HEK293 (cell line): ENCODE measurements at regions not wholly inside any gene's neighbourhood (a gene's known extent, or its start where the extent isn't known, plus 50 kb on each side); places are given as distances from the start of the nearest gene placed in this dataset.

Experiments
- BCL11A ChIP-seq: fragments of 450-650 bp; formaldehyde crosslinking; IDR thresholded peaks from 2 replicates; pipeline ENCODE4 v1.5.1; 2016; ENCODE audit warnings: low read depth, missing biosample characterization, missing genetic modification characterization
- CTCF ChIP-seq: fragments of 450-650 bp; formaldehyde crosslinking; IDR thresholded peaks from 2 replicates; pipeline ENCODE4 v1.5.1; 2016; ENCODE audit warnings: missing biosample characterization, missing genetic modification characterization
- GLIS1 ChIP-seq: fragments of 450-650 bp; formaldehyde crosslinking; IDR thresholded peaks from 2 replicates; pipeline ENCODE4 v1.5.1; 2016; ENCODE audit warnings: missing biosample characterization, missing genetic modification characterization
- PRDM6 ChIP-seq: fragments of 450-650 bp; formaldehyde crosslinking; IDR thresholded peaks from 2 replicates; pipeline ENCODE4 v1.5.1; 2017; ENCODE audit warnings: missing biosample characterization, missing genetic modification characterization
- REST ChIP-seq: fragments of 450-650 bp; formaldehyde crosslinking; IDR thresholded peaks from 2 replicates; pipeline ENCODE4 v1.5.1; 2016; ENCODE audit warnings: missing biosample characterization, missing genetic modification characterization
- SALL2 ChIP-seq: fragments of 450-650 bp; formaldehyde crosslinking; IDR thresholded peaks from 2 replicates; pipeline ENCODE4 v1.5.0; 2017; ENCODE audit warnings: missing biosample characterization, mild to moderate bottlenecking, missing genetic modification characterization, borderline replicate concordance
- TCF7L2 ChIP-seq: IDR thresholded peaks from 2 replicates; pipeline ENCODE4 v1.6.1; 2011; ENCODE audit warnings: low read depth, mild to moderate bottlenecking, inconsistent platforms, low read length, moderate library complexity, borderline replicate concordance
- TSHZ1 ChIP-seq: fragments of 450-650 bp; formaldehyde crosslinking; IDR thresholded peaks from 2 replicates; pipeline ENCODE4 v1.5.1; 2016; ENCODE audit warnings: missing biosample characterization, missing genetic modification characterization, borderline replicate concordance
- ZBTB6 ChIP-seq: fragments of 450-650 bp; formaldehyde crosslinking; IDR thresholded peaks from 2 replicates; pipeline ENCODE4 v1.5.1; 2017; ENCODE audit warnings: missing biosample characterization, missing genetic modification characterization
- ZNF121 ChIP-seq: fragments of 450-650 bp; formaldehyde crosslinking; IDR thresholded peaks from 2 replicates; pipeline ENCODE4 v1.5.1; 2016; ENCODE audit warnings: missing biosample characterization, missing genetic modification characterization
- ZNF175 ChIP-seq: fragments of 450-650 bp; formaldehyde crosslinking; IDR thresholded peaks from 2 replicates; pipeline ENCODE4 v1.5.1; 2016; ENCODE audit warnings: missing biosample characterization, missing genetic modification characterization
- ZNF280C ChIP-seq: fragments of 450-650 bp; formaldehyde crosslinking; IDR thresholded peaks from 2 replicates; pipeline ENCODE4 v1.5.1; 2016; ENCODE audit warnings: missing biosample characterization, missing genetic modification characterization
- ZNF311 ChIP-seq: fragments of 450-650 bp; formaldehyde crosslinking; IDR thresholded peaks from 2 replicates; pipeline ENCODE4 v1.5.1; 2017; ENCODE audit warnings: missing biosample characterization, missing genetic modification characterization, borderline replicate concordance
- ZNF544 ChIP-seq: fragments of 450-650 bp; formaldehyde crosslinking; IDR thresholded peaks from 2 replicates; pipeline ENCODE4 v1.5.0; 2017; ENCODE audit warnings: missing biosample characterization, missing genetic modification characterization

GRCh38 chrX:857376-857775, 226.8 kb downstream of the SHOX start:
- TF ChIP-seq ZNF544 (tag by site-specific recombination) (no peak), REST (tag by site-specific recombination) (no peak), CTCF (no peak), ZNF175 (tag by site-specific recombination) (no peak), BCL11A (tag by site-specific recombination) (no peak), TCF7L2 (no peak), TSHZ1 (no peak), ZNF280C (no peak), GLIS1 (no peak), ZBTB6 (no peak), SALL2 (tag by site-specific recombination) (no peak), ZNF121 (tag by site-specific recombination) (no peak), ZNF311 (tag by site-specific recombination) (no peak), PRDM6 (tag by site-specific recombination) (no peak)
